Raji (cell line): ENCODE measurements at regions not wholly inside any gene's neighbourhood (a gene's known extent, or its start where the extent isn't known, plus 50 kb on each side); places are given as distances from the start of the nearest gene placed in this dataset.

Experiments used
- POLR2A ChIP-seq: IDR thresholded peaks from 2 replicates; pipeline ENCODE4 v1.6.1; 2011; ENCODE audit warnings: low read depth, low read length, control low read depth; ENCODE audit not compliant: insufficient read depth

- no peak for TF ChIP-seq POLR2A
Measured at GRCh38 chr9:119794836-119795235, 425.6 kb upstream of the BRINP1 start.

- no peak for TF ChIP-seq POLR2A
Measured at GRCh38 chr9:119793218-119793617, 424.0 kb upstream of the BRINP1 start.

DNA sequence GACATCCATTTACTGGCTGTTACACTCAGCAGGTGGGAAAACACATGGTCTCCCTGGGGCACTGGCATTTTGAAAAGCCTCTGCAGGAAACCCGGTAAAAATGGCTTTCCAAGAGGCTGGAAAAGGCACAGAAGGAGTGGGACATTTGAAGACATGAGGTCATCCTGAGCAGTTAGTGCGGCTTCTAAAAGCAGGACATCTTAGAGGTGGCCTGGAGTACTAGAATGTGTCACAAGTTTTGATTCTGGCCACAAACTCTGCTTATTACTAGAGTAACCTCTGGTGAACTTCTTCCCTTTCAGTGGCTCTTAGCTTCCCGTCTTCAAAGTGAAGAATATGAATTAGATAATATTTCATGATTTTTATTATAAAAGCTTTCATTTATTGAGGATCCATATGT is 423.0 kb upstream of the BRINP1 start:
- no peak for TF ChIP-seq POLR2A

GRCh38 chr9:119789987-119790386 is 420.8 kb upstream of the BRINP1 start:
- TF ChIP-seq POLR2A, result no peak

GRCh38 chr9:119788921-119789320 is 419.7 kb upstream of the BRINP1 start:
- TF ChIP-seq POLR2A, result no peak

GRCh38 chr9:119781886-119782285 is 412.7 kb upstream of the BRINP1 start:
- no peak for TF ChIP-seq POLR2A

- TF ChIP-seq POLR2A, result no peak
Measured at GRCh38 chr9:119775410-119775809, 406.2 kb upstream of the BRINP1 start.

- TF ChIP-seq POLR2A, result no peak
Measured at GRCh38 chr9:119773823-119774222, 404.6 kb upstream of the BRINP1 start.

GRCh38 chr9:119771341-119771740 is 402.1 kb upstream of the BRINP1 start:
- no peak for TF ChIP-seq POLR2A

DNA sequence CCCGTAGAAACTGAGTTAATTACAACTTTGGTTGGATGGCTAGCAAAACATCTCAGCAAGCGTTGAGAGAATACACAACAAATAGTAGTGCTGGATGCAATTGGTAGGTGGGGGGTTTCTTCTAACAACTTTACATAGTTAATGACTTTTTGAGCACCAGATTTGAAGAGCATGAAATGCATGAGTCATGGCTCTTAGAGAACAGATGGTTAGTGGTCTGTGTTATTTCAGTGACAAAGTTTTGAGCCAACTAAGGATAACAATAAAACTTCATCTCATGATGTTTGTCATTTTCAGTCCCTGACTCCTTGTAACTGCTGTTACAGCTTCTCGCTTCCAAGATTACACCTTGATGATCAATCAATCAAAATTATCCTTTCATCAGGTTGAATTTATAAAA is 399.0 kb upstream of the BRINP1 start:
- no peak for TF ChIP-seq POLR2A

- no peak for TF ChIP-seq POLR2A
Measured at GRCh38 chr9:119765632-119766175, 396.5 kb upstream of the BRINP1 start.

- TF ChIP-seq POLR2A, result no peak
Measured at GRCh38 chr9:119763260-119763659, 394.0 kb upstream of the BRINP1 start.

DNA sequence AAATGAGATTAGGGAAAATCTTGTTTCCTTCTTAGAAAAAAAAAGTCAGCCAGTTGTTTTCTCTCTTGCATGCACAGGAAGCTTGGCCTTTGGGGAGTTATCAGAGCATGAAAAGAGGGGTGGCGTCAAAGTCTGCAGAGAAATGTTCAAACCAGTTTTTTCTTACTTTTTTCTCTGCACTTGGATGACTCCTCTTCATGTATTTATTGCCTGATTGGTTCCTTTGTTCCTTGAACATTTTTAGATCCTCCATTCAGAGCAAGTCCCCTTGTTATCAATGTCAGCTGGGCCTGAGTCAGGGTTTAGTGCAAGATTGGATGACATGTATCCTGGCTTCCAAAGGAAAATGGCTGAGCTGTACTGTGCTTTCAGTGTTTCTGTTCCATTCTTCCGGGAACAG is 392.6 kb upstream of the BRINP1 start:
- TF ChIP-seq POLR2A, result no peak

GRCh38 chr9:119758990-119759389 is 389.8 kb upstream of the BRINP1 start:
- TF ChIP-seq POLR2A, result no peak

GRCh38 chr9:119758241-119758640 is 389.0 kb upstream of the BRINP1 start:
- TF ChIP-seq POLR2A, result no peak

- no peak for TF ChIP-seq POLR2A
Measured at GRCh38 chr9:119739476-119739875, 370.2 kb upstream of the BRINP1 start.

DNA sequence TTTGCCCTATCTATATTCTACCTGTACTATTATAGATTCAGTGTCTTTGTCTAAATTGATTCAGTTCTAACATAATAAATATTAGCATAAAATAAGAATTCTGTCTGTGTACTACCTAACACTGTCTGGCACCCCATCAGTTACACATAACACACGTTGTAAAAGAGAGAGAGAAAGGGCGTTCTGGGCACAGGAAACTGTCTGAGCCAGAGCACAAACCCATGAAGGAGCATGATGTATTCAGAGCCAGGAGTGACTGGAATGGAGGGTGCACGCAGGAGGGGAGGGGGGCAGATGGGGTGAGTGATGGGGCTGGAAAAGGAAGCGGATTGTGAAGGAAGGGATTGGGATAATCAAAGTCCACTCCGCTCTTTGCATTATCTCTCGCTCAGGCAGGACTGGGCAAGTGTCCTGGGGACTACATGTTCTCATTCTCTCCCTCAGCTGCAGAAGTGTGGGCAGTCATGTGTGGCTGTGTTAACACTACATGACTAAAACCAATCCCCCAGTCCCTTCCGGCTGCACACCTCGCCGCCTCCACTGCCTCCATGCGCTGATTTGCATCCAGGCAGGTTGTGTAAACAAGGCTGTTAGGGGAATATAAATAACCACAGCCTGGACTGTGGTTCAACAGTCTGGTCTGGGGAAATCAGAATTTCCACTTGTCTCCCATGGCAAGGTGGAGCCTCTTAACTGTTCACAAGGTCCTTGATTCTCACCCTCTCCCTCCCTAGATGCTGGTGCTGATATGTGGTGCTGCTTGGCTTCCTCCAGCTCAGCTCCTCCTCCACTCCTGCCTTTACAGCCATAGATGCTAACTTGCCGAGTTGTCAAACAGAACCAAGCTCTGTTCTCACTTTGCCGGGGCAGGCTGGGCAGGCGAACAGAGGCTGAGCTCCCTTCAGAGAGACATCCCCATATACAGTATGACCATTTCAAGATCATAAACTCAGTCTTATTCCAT is 367.5 kb upstream of the BRINP1 start:
- peak; percentile 75 for TF ChIP-seq POLR2A

DNA sequence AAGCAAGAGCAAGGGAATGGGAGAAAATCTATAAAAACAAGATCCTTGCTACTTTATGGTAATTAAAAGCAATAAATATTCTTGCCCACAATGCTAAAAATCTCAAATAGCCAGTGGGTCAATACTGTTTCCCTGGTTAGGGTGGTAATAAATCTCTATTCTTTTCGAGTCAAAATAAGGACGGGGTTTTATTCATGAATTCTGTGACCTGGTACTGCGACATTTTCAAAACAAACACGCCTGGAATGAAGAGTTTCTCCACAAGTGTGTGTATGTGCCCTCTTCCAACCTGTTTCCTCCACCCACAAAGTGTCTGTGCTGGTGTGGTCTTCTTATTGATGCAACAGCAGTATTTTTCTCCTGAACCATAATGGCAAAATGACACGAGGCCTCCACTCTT is 358.8 kb upstream of the BRINP1 start:
- no peak for TF ChIP-seq POLR2A
